Embryonic facial prominence (tissue), 1 donor: ENCODE measurements at regions not wholly inside any gene's neighbourhood (a gene's known extent, or its start where the extent isn't known, plus 50 kb on each side); places are given as distances from the start of the nearest gene placed in this dataset.

Source experiments
- DNase-seq: peaks from one replicate; pipeline ENCODE4 v3.0.0-alpha.2; 2016; ENCODE audit errors: extremely low spot score

DNA sequence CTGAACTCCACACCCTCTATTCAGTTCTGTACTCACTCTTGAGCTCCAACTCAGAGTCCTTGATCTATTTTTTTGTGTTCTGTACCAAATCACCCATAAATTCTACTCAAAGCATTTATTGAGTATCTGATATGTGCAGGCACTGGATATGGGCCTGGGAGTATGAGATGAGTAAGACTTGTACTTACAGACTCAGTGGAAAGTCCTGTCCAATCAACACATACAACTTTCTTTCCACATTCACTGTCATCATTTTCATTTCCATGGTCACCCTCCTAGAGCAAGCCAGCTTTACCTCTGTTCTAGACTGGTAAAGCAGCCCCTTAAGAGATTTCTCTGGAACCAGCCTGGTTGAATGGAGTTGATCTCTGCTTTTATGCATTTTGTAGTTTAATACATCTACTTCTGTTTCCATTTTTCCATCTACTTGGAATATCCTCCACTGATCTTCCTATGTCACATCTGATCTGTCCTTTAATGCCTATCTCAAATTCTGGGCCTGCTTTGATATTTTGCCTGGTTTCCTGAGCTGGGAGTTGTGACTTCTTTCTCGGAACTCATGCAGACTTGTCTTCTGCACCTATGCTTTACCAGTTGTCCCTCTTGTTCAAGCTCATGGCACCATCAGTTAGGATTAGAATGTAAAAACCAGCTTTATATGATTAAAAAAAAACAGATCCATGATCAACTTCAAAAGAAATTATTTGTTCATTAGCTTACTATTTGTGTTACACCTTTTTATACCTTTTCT, 96.9 kb upstream of the GLS start:
- DNase-seq = no peak

- no peak for DNase-seq
Measured at GRCh38 chr2:190785334-190785733, 95.3 kb upstream of the GLS start.

DNA sequence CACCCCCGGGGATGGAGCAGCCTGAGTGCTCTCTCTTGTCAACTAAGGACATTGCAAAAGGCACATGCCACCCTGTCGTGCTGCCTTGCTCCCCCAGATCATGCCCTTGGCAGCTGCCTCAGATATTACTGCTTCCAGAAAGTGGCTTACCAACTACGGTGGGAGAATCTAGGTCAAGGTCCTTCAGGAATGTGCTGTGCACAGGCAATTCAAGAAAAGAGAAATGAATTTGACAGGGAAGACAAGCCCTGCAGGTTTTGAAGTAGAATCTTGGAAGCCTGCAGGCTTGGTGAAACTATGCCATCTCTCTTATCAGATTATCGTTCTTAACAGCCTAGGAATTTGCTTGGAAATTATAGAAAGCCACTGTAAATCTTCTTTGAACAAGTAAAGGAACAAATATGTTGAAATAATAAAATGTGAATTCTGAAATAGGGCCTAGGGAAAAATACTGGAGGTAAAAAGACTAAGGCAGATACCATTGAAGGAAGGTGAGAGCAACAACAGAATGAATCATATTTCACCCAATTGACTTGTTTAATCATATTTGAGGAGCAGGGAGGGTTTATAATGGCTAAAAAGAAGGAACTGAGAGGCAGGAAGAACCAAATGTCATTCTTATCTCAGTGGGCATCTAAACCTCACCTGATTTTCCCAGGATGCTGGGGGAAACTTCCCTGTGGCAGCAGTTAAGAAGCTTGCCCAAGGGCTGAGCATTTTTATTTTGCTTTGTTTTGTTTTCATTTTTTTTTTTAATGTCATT, 94.0 kb upstream of the GLS start:
- no peak for DNase-seq

- no peak for DNase-seq
Measured at GRCh38 chr2:190787743-190788235, 92.8 kb upstream of the GLS start.

DNA sequence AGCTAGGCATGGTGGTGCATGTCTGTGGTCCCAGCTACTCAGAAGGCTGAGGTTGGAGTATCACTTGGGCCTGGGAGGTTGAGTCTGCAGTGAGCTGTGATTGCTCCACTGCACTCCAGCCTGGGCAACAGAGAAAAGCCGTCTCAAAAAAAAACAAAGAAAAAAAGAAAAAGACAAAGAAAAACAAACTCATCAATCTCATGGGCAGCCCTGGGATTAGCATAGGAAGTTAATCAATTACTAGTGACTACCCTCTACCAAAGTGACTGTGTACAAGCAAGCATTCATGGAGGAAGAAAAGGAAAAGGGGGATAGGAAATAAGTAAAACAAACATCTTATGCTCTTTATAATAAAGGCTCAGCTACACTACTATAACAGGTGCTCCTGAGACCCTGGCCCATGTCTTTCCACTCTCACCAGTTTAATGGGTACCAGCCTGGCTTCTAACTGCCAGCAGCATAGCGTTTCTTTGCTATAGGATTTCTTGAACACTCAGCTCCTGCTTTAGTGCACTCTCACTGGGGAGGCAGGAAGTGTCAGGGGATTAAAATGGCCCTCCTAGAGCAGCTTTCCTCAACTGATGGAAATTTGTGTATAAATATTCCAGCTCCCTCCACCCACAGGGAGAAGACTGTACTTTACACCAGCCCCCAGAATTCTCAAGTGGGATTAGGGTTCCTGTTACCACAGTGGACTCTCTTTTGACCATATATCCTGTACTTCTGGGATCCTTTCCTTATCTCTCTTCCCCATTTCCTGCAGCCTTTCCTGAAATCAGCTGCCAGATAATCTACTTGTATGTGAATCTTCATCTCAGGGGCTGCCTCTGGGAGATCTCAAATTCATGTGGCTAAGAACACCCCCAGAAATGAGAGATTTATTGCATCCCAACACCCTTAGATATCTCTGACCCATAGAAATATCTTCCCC, 91.3 kb upstream of the GLS start:
- DNase-seq = no peak

GRCh38 chr2:190791347-190791975, 89.2 kb upstream of the GLS start:
- DNase-seq = no peak

- no peak for DNase-seq
Measured at GRCh38 chr2:190791976-190792575, 88.5 kb upstream of the GLS start.

GRCh38 chr2:190792956-190793888, 87.4 kb upstream of the GLS start:
- no peak for DNase-seq

GRCh38 chr2:190794377-190794776, 86.2 kb upstream of the GLS start:
- DNase-seq = no peak

DNA sequence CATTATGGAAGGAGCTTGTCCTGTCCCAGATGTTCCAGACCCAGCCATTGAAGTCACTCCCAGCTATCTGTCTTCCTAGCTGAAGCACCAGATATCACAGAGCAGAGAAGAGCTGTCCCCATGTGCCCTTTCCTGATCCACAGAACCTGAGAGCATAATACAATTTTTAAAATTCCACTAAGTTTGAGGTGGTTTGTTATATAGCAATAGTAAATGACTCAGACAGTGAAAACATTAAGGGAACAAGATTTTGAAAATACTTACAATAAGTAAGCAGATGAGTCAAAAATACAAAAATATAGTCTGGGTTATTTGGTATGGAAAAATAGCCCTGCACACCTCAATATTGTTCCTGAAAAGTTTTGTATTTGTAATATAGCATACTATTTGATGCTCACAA, 85.8 kb upstream of the GLS start:
- no peak for DNase-seq

DNA sequence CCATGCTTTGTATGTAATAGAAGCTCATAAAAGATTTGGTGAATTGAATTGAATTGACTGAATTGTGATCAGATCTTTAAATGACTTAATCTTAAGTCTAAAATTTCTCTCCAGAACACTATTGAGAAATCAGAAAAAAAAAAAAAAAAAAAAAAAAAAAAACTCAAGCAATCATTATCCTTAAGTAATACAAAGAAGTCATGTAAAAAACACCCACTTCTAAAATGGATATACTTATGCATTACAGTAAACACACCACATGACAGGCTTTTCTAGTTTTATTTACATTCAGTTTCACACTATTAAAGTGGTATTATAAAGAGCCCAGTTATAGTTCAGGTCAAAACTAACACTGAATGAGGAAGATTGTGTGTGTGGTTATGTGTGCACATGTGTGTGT, 84.9 kb upstream of the GLS start:
- DNase-seq = no peak

DNA sequence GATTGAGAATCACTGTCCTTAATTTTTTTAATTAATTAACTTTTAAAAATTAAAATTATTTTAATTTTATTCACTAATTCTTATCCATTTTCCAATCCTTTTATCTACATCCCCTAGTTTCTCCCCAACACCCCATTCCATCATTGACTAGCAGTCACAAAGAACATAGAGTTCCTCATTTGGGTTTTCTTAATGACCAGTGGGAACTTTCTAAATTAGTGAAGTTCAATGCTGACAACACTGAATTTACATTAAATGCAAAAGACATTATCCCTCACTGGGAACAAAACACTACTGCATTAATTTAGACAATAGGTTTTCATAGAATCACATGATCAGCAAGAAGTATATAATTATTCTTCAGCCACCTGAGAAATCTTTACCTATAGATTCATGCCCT, 80.6 kb upstream of the GLS start:
- DNase-seq = no peak

DNA sequence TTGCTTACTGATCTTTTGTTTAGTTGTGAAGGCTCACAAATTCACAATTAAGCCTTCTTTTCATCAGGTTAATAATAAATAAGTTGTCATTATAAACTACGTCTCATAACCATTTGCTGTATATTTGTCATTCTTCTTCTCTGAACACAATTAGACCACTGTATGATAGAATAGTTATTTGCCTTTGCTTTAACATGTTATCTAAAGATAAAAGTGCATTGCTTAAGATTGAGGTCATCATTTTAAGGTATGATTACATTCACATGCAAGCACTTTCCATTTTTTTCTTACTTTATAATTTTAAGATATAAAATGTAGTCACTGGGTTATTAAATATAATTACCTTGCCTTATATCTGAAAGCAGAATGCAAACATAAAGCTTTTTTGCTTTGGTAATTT, 80.1 kb upstream of the GLS start:
- no peak for DNase-seq

DNA sequence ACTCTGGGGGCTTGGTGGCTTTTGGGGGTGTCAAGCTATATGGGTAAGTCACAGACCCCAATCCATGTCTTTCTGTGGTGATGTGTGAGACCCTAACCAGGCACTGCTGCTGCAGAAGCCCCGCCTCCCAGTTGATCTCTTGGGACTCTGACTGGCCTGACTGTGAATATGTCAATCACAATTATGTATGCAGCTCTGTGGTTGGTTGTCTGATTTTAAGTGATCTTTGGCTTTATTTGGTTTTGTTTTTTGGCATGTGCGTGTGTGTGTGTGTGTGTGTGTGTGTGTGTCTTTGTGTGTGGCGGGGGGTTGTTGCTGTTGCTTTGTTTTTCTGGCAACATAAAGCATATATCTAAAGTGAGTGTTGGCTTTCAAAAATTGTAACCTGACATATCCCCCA, 78.5 kb upstream of the GLS start:
- no peak for DNase-seq

- DNase-seq = no peak
Measured at GRCh38 chr2:190802626-190803209, 77.9 kb upstream of the GLS start.

- DNase-seq = peak; percentile 25
Measured at GRCh38 chr2:190804182-190804795, 76.3 kb upstream of the GLS start.

- DNase-seq = no peak
Measured at GRCh38 chr2:190805126-190805525, 75.5 kb upstream of the GLS start.

DNA sequence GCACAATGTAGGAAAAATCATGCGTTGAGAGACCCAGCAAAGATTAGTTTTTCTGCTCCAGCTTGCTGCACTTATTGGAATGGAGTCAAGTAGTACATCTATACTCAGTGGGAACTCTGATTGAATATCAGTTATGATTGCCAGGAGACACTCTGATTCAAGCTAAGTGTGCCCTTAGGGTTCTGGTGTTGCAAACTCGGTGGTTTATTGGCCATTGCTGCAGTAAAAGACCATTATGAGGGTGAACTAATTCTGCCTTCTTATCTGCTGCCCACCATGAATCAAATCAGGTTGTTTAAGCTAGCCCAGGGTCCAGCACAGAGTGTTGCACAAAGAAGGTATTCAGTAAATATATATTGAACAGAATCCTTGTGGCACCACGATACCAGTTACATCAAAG, 74.8 kb upstream of the GLS start:
- DNase-seq = no peak

GRCh38 chr2:190807886-190808285, 72.7 kb upstream of the GLS start:
- no peak for DNase-seq
